Small intestine (tissue), 7 donors: ENCODE measurements at regions not wholly inside any gene's neighbourhood (a gene's known extent, or its start where the extent isn't known, plus 50 kb on each side); places are given as distances from the start of the nearest gene placed in this dataset.

ENCODE experiments used
- DNase-seq, 2 donors: peaks; one replicate each; pipeline versions ENCODE4 v3.0.0 to v3.0.0-alpha.2; 2013
- FAIRE-seq: peaks from 2 replicates; lab custom pipeline; 2012; peaks lifted over from hg19 to GRCh38; lab: Jason Lieb, UNC
- H3K27ac ChIP-seq, 3 donors: one replicate each; pipeline ENCODE4 v1.5.1; 2013; ENCODE audit warnings: low read length in 2 of 3, mild to moderate bottlenecking in 2 of 3, control low read depth in 1 of 3, inconsistent platforms in 1 of 3, low read depth in 1 of 3, moderate library complexity in 1 of 3
- H3K27me3 ChIP-seq, 3 donors: one replicate each; pipeline ENCODE4 v1.6.1; 2013; ENCODE audit warnings: low read length in 3 of 3, inconsistent platforms in 1 of 3; ENCODE audit not compliant: control insufficient read depth in 3 of 3, insufficient read depth in 3 of 3
- H3K36me3 ChIP-seq, 3 donors: one replicate each; pipeline ENCODE4 v1.6.1; 2013; ENCODE audit warnings: low read length in 3 of 3, inconsistent platforms in 1 of 3, low read depth in 1 of 3, mild to moderate bottlenecking in 1 of 3, moderate library complexity in 1 of 3; ENCODE audit not compliant: control insufficient read depth in 3 of 3, insufficient read depth in 2 of 3
- H3K4me1 ChIP-seq, 3 donors: one replicate each; pipeline ENCODE4 v1.6.1; 2013; ENCODE audit warnings: low read length in 2 of 3, inconsistent platforms in 1 of 3, low read depth in 1 of 3, mild to moderate bottlenecking in 1 of 3, moderate library complexity in 1 of 3; ENCODE audit not compliant: control insufficient read depth in 3 of 3, insufficient read depth in 2 of 3
- H3K4me3 ChIP-seq, 3 donors: one replicate each; pipeline ENCODE4 v1.5.1; 2013; ENCODE audit warnings: low read length in 3 of 3, control low read depth in 1 of 3, inconsistent platforms in 1 of 3, low read depth in 1 of 3, mild to moderate bottlenecking in 1 of 3, moderate library complexity in 1 of 3
- H3K9me3 ChIP-seq, 2 donors: one replicate each; pipeline ENCODE4 v1.6.1; 2013; ENCODE audit warnings: low read depth in 1 of 2, low read length in 1 of 2; ENCODE audit not compliant: control insufficient read depth in 2 of 2, insufficient read depth in 1 of 2
- WGBS, 3 donors: extraction: QIAGEN DNeasy Blood & Tissue Kit; methylation state at CpG; one replicate each; pipeline ENCODE4 v1.1.7; 2013; 5-methylcytosine and 5-hydroxymethylcytosine counted together
- donor health status: healthy with polysubstance abuse.
- donor health status: control.
- donor health status: control.
- donor health status: Bipolar disorder and iron deficiency.
- donor health status: healthy.

GRCh38 chr2:225787497-225787896 is 388.0 kb downstream of the NYAP2 start:
- no peaks in the 10 kb centered on the region for H3K9me3 ChIP-seq
- H3K4me3 ChIP-seq: no peak overlapping the region
- FAIRE-seq: no peak
- no peaks in the 10 kb centered on the region for H3K4me1 ChIP-seq
- no peak overlapping the region for H3K27ac ChIP-seq
- 69 to 81% (median 79%) methylated on average over 2 of the region's 2 CpGs for WGBS, 3 donors
- DNase-seq: no peak
- no peaks in the 10 kb centered on the region for H3K36me3 ChIP-seq
- no peaks in the 10 kb centered on the region for H3K27me3 ChIP-seq

- 51 to 81% (median 63%) methylated on average over 2 of the region's 2 CpGs for WGBS, 3 donors
- FAIRE-seq: no peak
- H3K9me3 ChIP-seq: no peaks in the 10 kb centered on the region
- no peaks in the 10 kb centered on the region for H3K36me3 ChIP-seq
- DNase-seq: no peak
- no peak overlapping the region for H3K4me3 ChIP-seq
- no peak overlapping the region for H3K27ac ChIP-seq
- H3K27me3 ChIP-seq: no peaks in the 10 kb centered on the region
- H3K4me1 ChIP-seq: no peaks in the 10 kb centered on the region
These were observed 382.5 kb downstream of the NYAP2 start for GRCh38 chr2:225781991-225782390.

- WGBS, 3 donors: 50 to 82% (median 70%) methylated on average over 2 of the region's 2 CpGs
- Histone ChIP-seq H3K36me3 (no peaks in the 10 kb centered on the region), H3K9me3 (no peaks in the 10 kb centered on the region), H3K4me1 (no peaks in the 10 kb centered on the region), H3K4me3 (no peak overlapping the region), H3K27me3 (no peaks in the 10 kb centered on the region), H3K27ac (no peak overlapping the region)
- FAIRE-seq (no peak), DNase-seq (no peak)
These were observed 381.6 kb downstream of the NYAP2 start for GRCh38 chr2:225781145-225781544.

- FAIRE-seq (no peak), DNase-seq (no peak)
- Histone ChIP-seq H3K27ac (no peak overlapping the region), H3K4me1 (no peaks in the 10 kb centered on the region), H3K4me3 (no peak overlapping the region), H3K36me3 (no peaks in the 10 kb centered on the region), H3K27me3 (no peaks in the 10 kb centered on the region), H3K9me3 (no peaks in the 10 kb centered on the region)
- 82 to 93% (median 89%) methylated on average over 1 of the region's 1 CpG for WGBS, 3 donors
These were observed 380.3 kb downstream of the NYAP2 start for GRCh38 chr2:225779829-225780228.

- H3K9me3 ChIP-seq: no peaks in the 10 kb centered on the region
- H3K4me1 ChIP-seq: no peaks in the 10 kb centered on the region
- FAIRE-seq (no peak), DNase-seq (no peak)
- no peaks in the 10 kb centered on the region for H3K36me3 ChIP-seq
- WGBS, 3 donors: 57 to 60% (median 59%) methylated on average over 2 of the region's 2 CpGs
- H3K27me3 ChIP-seq: no peaks in the 10 kb centered on the region
- no peak overlapping the region for H3K4me3 ChIP-seq
- no peak overlapping the region for H3K27ac ChIP-seq
These were observed 373.6 kb downstream of the NYAP2 start for GRCh38 chr2:225773148-225773547.

- Histone ChIP-seq H3K27me3 (no peaks in the 10 kb centered on the region), H3K4me1 (no peaks in the 10 kb centered on the region), H3K36me3 (no peaks in the 10 kb centered on the region), H3K4me3 (no peak overlapping the region), H3K27ac (no peak overlapping the region), H3K9me3 (no peaks in the 10 kb centered on the region)
- no peak for FAIRE-seq
- WGBS, 3 donors: 90 to 95% (median 93%) methylated on average over 2 of the region's 2 CpGs
- no peak for DNase-seq
These were observed 372.2 kb downstream of the NYAP2 start for GRCh38 chr2:225771701-225772100.

GRCh38 chr2:225768741-225769140 is 369.2 kb downstream of the NYAP2 start:
- H3K4me1 ChIP-seq: no peaks in the 10 kb centered on the region
- H3K36me3 ChIP-seq: no peaks in the 10 kb centered on the region
- H3K27ac ChIP-seq: no peak overlapping the region
- FAIRE-seq (no peak), DNase-seq (no peak)
- H3K4me3 ChIP-seq: no peak overlapping the region
- no peaks in the 10 kb centered on the region for H3K9me3 ChIP-seq
- 81 to 89% (median 86%) methylated on average over 3 of the region's 3 CpGs for WGBS, 3 donors
- no peaks in the 10 kb centered on the region for H3K27me3 ChIP-seq

GRCh38 chr2:225766431-225766830 is 366.9 kb downstream of the NYAP2 start:
- H3K27ac ChIP-seq: no peak overlapping the region
- no peaks in the 10 kb centered on the region for H3K27me3 ChIP-seq
- no peak overlapping the region for H3K4me3 ChIP-seq
- no peaks in the 10 kb centered on the region for H3K4me1 ChIP-seq
- no peaks in the 10 kb centered on the region for H3K36me3 ChIP-seq
- 63 to 75% (median 63%) methylated on average over 5 of the region's 5 CpGs for WGBS, 3 donors
- H3K9me3 ChIP-seq: no peaks in the 10 kb centered on the region
- FAIRE-seq (no peak), DNase-seq (no peak)

GRCh38 chr2:225765820-225766219 is 366.3 kb downstream of the NYAP2 start:
- Histone ChIP-seq H3K36me3 (no peaks in the 10 kb centered on the region), H3K4me3 (no peak overlapping the region), H3K27me3 (no peaks in the 10 kb centered on the region), H3K4me1 (no peaks in the 10 kb centered on the region), H3K9me3 (no peaks in the 10 kb centered on the region), H3K27ac (no peak overlapping the region)
- 79 to 87% (median 83%) methylated on average over 1 of the region's 1 CpG for WGBS, 3 donors
- FAIRE-seq: no peak
- no peak for DNase-seq
